ENCODE measurements at regions not wholly inside any gene's neighbourhood (a gene's known extent, or its start where the extent isn't known, plus 50 kb on each side); places are given as distances from the start of the nearest gene placed in this dataset.

GRCh38 chr2:15685143-15685542 lies 93.5 kb downstream of the DDX1 start:
- no peaks in the 10 kb centered on the region for H3K4me1 ChIP-seq (ENCODE audit: control insufficient read depth, insufficient read depth, low read length)
- H3K4me3 ChIP-seq (ENCODE audit: low read depth, low read length), result no peak overlapping the region
- ChIA-PET POLR2A (no interaction called here), CTCF (interaction anchor here (0.8 kb wide), 1 partner anchor 64 kb away, joined by 3 read pairs; no protein-coding TSS in a partner anchor)
- TF ChIP-seq MYNN (tag by site-specific recombination; IDR thresholded peaks at IDR 0.05; ENCODE audit: borderline replicate concordance) (no peak), ZNF701 (tag by site-specific recombination; IDR thresholded peaks at IDR 0.05) (no peak), ZNF302 (tag by site-specific recombination; IDR thresholded peaks at IDR 0.05; ENCODE audit: low read depth) (no peak), ZNF488 (tag by site-specific recombination; IDR thresholded peaks at IDR 0.05) (no peak), ZNF184 (tag by site-specific recombination; IDR thresholded peaks at IDR 0.05) (no peak), ZNF19 (tag by site-specific recombination; IDR thresholded peaks at IDR 0.05; ENCODE audit: low read depth) (no peak), ZNF169 (tag by site-specific recombination; IDR thresholded peaks at IDR 0.05) (no peak), KLF1 (tag by site-specific recombination; IDR thresholded peaks at IDR 0.05) (no peak), ZNF558 (tag by site-specific recombination; IDR thresholded peaks at IDR 0.05) (no peak), ZSCAN4 (tag by site-specific recombination; IDR thresholded peaks at IDR 0.05) (no peak), ZNF518A (tag by site-specific recombination; conservative IDR thresholded peaks at IDR 0.05; ENCODE audit: low read depth) (no peak), KLF17 (tag by site-specific recombination; IDR thresholded peaks at IDR 0.05) (no peak), ZNF692 (tag by site-specific recombination; IDR thresholded peaks at IDR 0.05) (no peak), ZBTB1 (tag by site-specific recombination; IDR thresholded peaks at IDR 0.05) (no peak), ZNF157 (tag by site-specific recombination; IDR thresholded peaks at IDR 0.05) (no peak)
- H3K27ac ChIP-seq (ENCODE audit: extremely low read depth, low read depth, low read length), result no peak overlapping the region
- H3K36me3 ChIP-seq (ENCODE audit: control insufficient read depth in 2 of 2, insufficient read depth in 1 of 2, low read length in 2 of 2), result no peaks in the 10 kb centered on the region
- H3K9me3 ChIP-seq (ENCODE audit: control insufficient read depth, insufficient read depth, low read depth, low read length), result no peaks in the 10 kb centered on the region

- H3K4me3 ChIP-seq (ENCODE audit: low read depth, low read length), result no peak overlapping the region
- H3K27ac ChIP-seq (ENCODE audit: extremely low read depth, low read depth, low read length), result no peak overlapping the region
- H3K36me3 ChIP-seq (ENCODE audit: control insufficient read depth in 2 of 2, insufficient read depth in 1 of 2, low read length in 2 of 2), result no peaks in the 10 kb centered on the region
- H3K9me3 ChIP-seq (ENCODE audit: control insufficient read depth, insufficient read depth, low read depth, low read length), result no peaks in the 10 kb centered on the region
- H3K4me1 ChIP-seq (ENCODE audit: control insufficient read depth, insufficient read depth, low read length), result no peaks in the 10 kb centered on the region
- CTCF ChIA-PET, result no interaction called here
- POLR2A ChIA-PET, result no interaction called here
- TF ChIP-seq PRDM2 (tag by site-specific recombination; IDR thresholded peaks at IDR 0.05; ENCODE audit: borderline replicate concordance) (no peak), SP7 (tag by site-specific recombination; IDR thresholded peaks at IDR 0.05) (no peak)
Measured at GRCh38 chr2:15686643-15687042, 95.0 kb downstream of the DDX1 start.
